ENCODE measurements at regions not wholly inside any gene's neighbourhood (a gene's known extent, or its start where the extent isn't known, plus 50 kb on each side); places are given as distances from the start of the nearest gene placed in this dataset.
"Not testable (repeated sequence)": the region's sequence is repeated elsewhere in the genome, so short reads cannot be mapped to it uniquely, and the experiment has no call there.

- no peak overlapping the region for H3K27ac Mint-ChIP-seq
- no peaks in the 10 kb centered on the region for H3K4me1 Mint-ChIP-seq
- DNase-seq (no peak), ATAC-seq (no peak)
- no peaks in the 10 kb centered on the region for H3K9me3 Mint-ChIP-seq
- H3K27me3 Mint-ChIP-seq, result no peaks in the 10 kb centered on the region
- no peak overlapping the region for H3K4me3 Mint-ChIP-seq
Measured at GRCh38 chrX:117429501-117429900, 687.1 kb downstream of the KLHL13 start.

- Mint-ChIP-seq H3K27me3 (no peaks in the 10 kb centered on the region), H3K4me3 (no peak overlapping the region), H3K27ac (no peak overlapping the region), H3K9me3 (no peaks in the 10 kb centered on the region), H3K4me1 (no peaks in the 10 kb centered on the region)
- no peak for DNase-seq
- ATAC-seq, result no peak
Measured at GRCh38 chrX:117407449-117408150, 709.0 kb downstream of the KLHL13 start.

GRCh38 chrX:117400839-117401238 lies 715.8 kb downstream of the KLHL13 start:
- Mint-ChIP-seq H3K4me1 (no peaks in the 10 kb centered on the region), H3K27ac (no peak overlapping the region), H3K9me3 (no peaks in the 10 kb centered on the region), H3K27me3 (no peaks in the 10 kb centered on the region), H3K4me3 (no peak overlapping the region)
- ATAC-seq (no peak), DNase-seq (no peak)

- Mint-ChIP-seq H3K4me1 (no peaks in the 10 kb centered on the region), H3K9me3 (no peaks in the 10 kb centered on the region), H3K27me3 (no peaks in the 10 kb centered on the region), H3K27ac (no peak overlapping the region), H3K4me3 (no peak overlapping the region)
- ATAC-seq (no peak), DNase-seq (no peak)
Measured at GRCh38 chrX:117400005-117400404, 716.6 kb downstream of the KLHL13 start.

- H3K27me3 Mint-ChIP-seq, result no peaks in the 10 kb centered on the region
- H3K9me3 Mint-ChIP-seq, result no peaks in the 10 kb centered on the region
- H3K4me1 Mint-ChIP-seq, result no peaks in the 10 kb centered on the region
- DNase-seq, result no peak
- ATAC-seq, result no peak
- no peak overlapping the region for H3K4me3 Mint-ChIP-seq
- no peak overlapping the region for H3K27ac Mint-ChIP-seq
Measured at GRCh38 chrX:117397844-117398243, 718.8 kb downstream of the KLHL13 start.

GRCh38 chrX:117394506-117395070 lies 722.0 kb downstream of the KLHL13 start:
- not testable (repeated sequence) for H3K9me3 Mint-ChIP-seq, ATAC-seq, DNase-seq, H3K27me3 Mint-ChIP-seq, H3K27ac Mint-ChIP-seq, H3K4me3 Mint-ChIP-seq, H3K4me1 Mint-ChIP-seq

GRCh38 chrX:117392360-117392759 lies 724.2 kb downstream of the KLHL13 start:
- H3K27ac Mint-ChIP-seq, H3K4me1 Mint-ChIP-seq, DNase-seq, H3K27me3 Mint-ChIP-seq, ATAC-seq, H3K9me3 Mint-ChIP-seq, H3K4me3 Mint-ChIP-seq: not testable (repeated sequence)

- Mint-ChIP-seq H3K27me3 (no peaks in the 10 kb centered on the region), H3K4me1 (no peaks in the 10 kb centered on the region), H3K4me3 (no peak overlapping the region), H3K27ac (no peak overlapping the region), H3K9me3 (peaks cover 0 to 10% of the 10 kb centered on the region in 2 donors)
- no peak for DNase-seq
- no peak for ATAC-seq
Measured at GRCh38 chrX:117376460-117376859, 740.1 kb downstream of the KLHL13 start.

GRCh38 chrX:117335209-117335608 lies 781.4 kb downstream of the KLHL13 start:
- Mint-ChIP-seq H3K27ac (no peak overlapping the region), H3K4me3 (no peak overlapping the region), H3K4me1 (no peaks in the 10 kb centered on the region), H3K9me3 (no peaks in the 10 kb centered on the region), H3K27me3 (no peaks in the 10 kb centered on the region)
- no peak for DNase-seq
- no peak for ATAC-seq

- no peaks in the 10 kb centered on the region for H3K9me3 Mint-ChIP-seq
- ATAC-seq, result no peak
- H3K27me3 Mint-ChIP-seq, result no peaks in the 10 kb centered on the region
Measured at GRCh38 chrX:117327373-117327772, 789.2 kb downstream of the KLHL13 start.

GRCh38 chrX:117325706-117326105 lies 790.9 kb downstream of the KLHL13 start:
- H3K9me3 Mint-ChIP-seq, result no peaks in the 10 kb centered on the region
- ATAC-seq (no peak), DNase-seq (no peak)
- H3K4me3 Mint-ChIP-seq, result no peak overlapping the region
- H3K4me1 Mint-ChIP-seq, result no peaks in the 10 kb centered on the region
- H3K27me3 Mint-ChIP-seq, result no peaks in the 10 kb centered on the region
- no peak overlapping the region for H3K27ac Mint-ChIP-seq

More at GRCh38 chrX:117327373-117327772, 789.2 kb downstream of the KLHL13 start:
- H3K4me1 Mint-ChIP-seq, result no peaks in the 10 kb centered on the region
- no peak overlapping the region for H3K4me3 Mint-ChIP-seq
- H3K27ac Mint-ChIP-seq, result no peak overlapping the region
- no peak for DNase-seq

- no peaks in the 10 kb centered on the region for H3K4me1 Mint-ChIP-seq
- H3K27ac Mint-ChIP-seq, result no peak overlapping the region
- H3K9me3 Mint-ChIP-seq, result peaks cover 6 to 8% of the 10 kb centered on the region in 2 donors
- no peaks in the 10 kb centered on the region for H3K27me3 Mint-ChIP-seq
- DNase-seq (no peak), ATAC-seq (no peak)
- no peak overlapping the region for H3K4me3 Mint-ChIP-seq
Measured at GRCh38 chrX:117305168-117305766, 811.3 kb downstream of the KLHL13 start.

GRCh38 chrX:117301086-117301485 lies 815.5 kb downstream of the KLHL13 start:
- H3K9me3 Mint-ChIP-seq, result no peaks in the 10 kb centered on the region
- no peak overlapping the region for H3K27ac Mint-ChIP-seq
- no peak for DNase-seq
- H3K4me1 Mint-ChIP-seq, result no peaks in the 10 kb centered on the region
- ATAC-seq, result no peak
- H3K27me3 Mint-ChIP-seq, result no peaks in the 10 kb centered on the region
- no peak overlapping the region for H3K4me3 Mint-ChIP-seq

- Mint-ChIP-seq H3K9me3 (peaks cover 7 to 8% of the 10 kb centered on the region in 2 donors), H3K27me3 (no peaks in the 10 kb centered on the region), H3K4me3 (no peak overlapping the region), H3K4me1 (no peaks in the 10 kb centered on the region), H3K27ac (no peak overlapping the region)
- ATAC-seq (no peak), DNase-seq (no peak)
Measured at GRCh38 chrX:117291760-117292159, 824.9 kb downstream of the KLHL13 start.

GRCh38 chrX:117274965-117275364 lies 812.2 kb upstream of the CT83 start:
- Mint-ChIP-seq H3K4me1 (no peaks in the 10 kb centered on the region), H3K27me3 (no peaks in the 10 kb centered on the region), H3K9me3 (peaks cover 6 to 7% of the 10 kb centered on the region in 2 donors), H3K27ac (no peak overlapping the region), H3K4me3 (no peak overlapping the region)
- no peak for DNase-seq
- ATAC-seq, result no peak
